ENCODE measurements at regions not wholly inside any gene's neighbourhood (a gene's known extent, or its start where the extent isn't known, plus 50 kb on each side); places are given as distances from the start of the nearest gene placed in this dataset.

GRCh38 chr16:8278031-8278580, 312.2 kb downstream of the TMEM114 start:
- no peaks in the 10 kb centered on the region for H3K4me1 Mint-ChIP-seq (ENCODE audit: low read depth)
- DNase-seq (ENCODE audit: low spot score): no peak
- H3K36me3 Mint-ChIP-seq (ENCODE audit: low read depth): no peaks in the 10 kb centered on the region
- peaks cover 12% of the 10 kb centered on the region for H3K9me3 Mint-ChIP-seq
- intact Hi-C loops (cut with micrococcal nuclease): no loop called here
- no peak overlapping the region for H3K27ac Mint-ChIP-seq
- H3K27me3 Mint-ChIP-seq (ENCODE audit: low read depth): no peaks in the 10 kb centered on the region
- no peak overlapping the region for H3K4me3 Mint-ChIP-seq (ENCODE audit: low read depth)

GRCh38 chr16:8271344-8271743, 319.0 kb downstream of the TMEM114 start:
- DNase-seq (ENCODE audit: low spot score): no peak
- no peak overlapping the region for H3K4me3 Mint-ChIP-seq (ENCODE audit: low read depth)
- H3K4me1 Mint-ChIP-seq (ENCODE audit: low read depth): no peaks in the 10 kb centered on the region
- intact Hi-C loops (cut with micrococcal nuclease): no loop called here
- H3K27me3 Mint-ChIP-seq (ENCODE audit: low read depth): no peaks in the 10 kb centered on the region
- H3K36me3 Mint-ChIP-seq (ENCODE audit: low read depth): no peaks in the 10 kb centered on the region
- peaks cover 19% of the 10 kb centered on the region for H3K9me3 Mint-ChIP-seq
- H3K27ac Mint-ChIP-seq: no peak overlapping the region

DNA sequence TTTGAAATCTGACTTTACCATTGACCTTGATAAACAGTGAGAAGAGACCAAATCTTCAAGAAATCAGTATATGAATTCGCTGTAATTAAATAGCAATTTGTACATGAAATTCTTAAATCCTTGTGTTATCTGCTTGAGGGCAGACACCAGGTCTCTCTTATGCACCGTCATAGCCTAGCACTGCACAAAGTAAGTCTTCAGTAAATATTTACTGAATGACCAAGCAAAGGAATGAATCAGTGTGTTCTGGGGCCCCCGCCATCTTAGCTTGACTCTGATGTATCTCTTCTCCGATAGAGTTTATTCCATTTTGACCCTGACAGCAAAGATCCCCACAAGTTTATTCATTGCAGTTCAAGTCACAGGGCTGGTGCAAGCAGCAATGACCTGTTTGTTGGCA, 328.0 kb downstream of the TMEM114 start:
- Mint-ChIP-seq H3K9me3 (peaks cover 9% of the 10 kb centered on the region), H3K36me3 (ENCODE audit: low read depth) (no peaks in the 10 kb centered on the region), H3K4me3 (ENCODE audit: low read depth) (no peak overlapping the region), H3K27ac (no peak overlapping the region), H3K27me3 (ENCODE audit: low read depth) (no peaks in the 10 kb centered on the region), H3K4me1 (ENCODE audit: low read depth) (no peaks in the 10 kb centered on the region)
- intact Hi-C loops (cut with micrococcal nuclease): no loop called here
- no peak for DNase-seq (ENCODE audit: low spot score)

GRCh38 chr16:8260140-8260539, 330.2 kb downstream of the TMEM114 start:
- no peak overlapping the region for H3K27ac Mint-ChIP-seq
- H3K27me3 Mint-ChIP-seq (ENCODE audit: low read depth): no peaks in the 10 kb centered on the region
- intact Hi-C loops (cut with micrococcal nuclease): no loop called here
- no peak for DNase-seq (ENCODE audit: low spot score)
- no peak overlapping the region for H3K4me3 Mint-ChIP-seq (ENCODE audit: low read depth)
- H3K36me3 Mint-ChIP-seq (ENCODE audit: low read depth): no peaks in the 10 kb centered on the region
- H3K4me1 Mint-ChIP-seq (ENCODE audit: low read depth): no peaks in the 10 kb centered on the region
- peaks cover 9% of the 10 kb centered on the region for H3K9me3 Mint-ChIP-seq

DNA sequence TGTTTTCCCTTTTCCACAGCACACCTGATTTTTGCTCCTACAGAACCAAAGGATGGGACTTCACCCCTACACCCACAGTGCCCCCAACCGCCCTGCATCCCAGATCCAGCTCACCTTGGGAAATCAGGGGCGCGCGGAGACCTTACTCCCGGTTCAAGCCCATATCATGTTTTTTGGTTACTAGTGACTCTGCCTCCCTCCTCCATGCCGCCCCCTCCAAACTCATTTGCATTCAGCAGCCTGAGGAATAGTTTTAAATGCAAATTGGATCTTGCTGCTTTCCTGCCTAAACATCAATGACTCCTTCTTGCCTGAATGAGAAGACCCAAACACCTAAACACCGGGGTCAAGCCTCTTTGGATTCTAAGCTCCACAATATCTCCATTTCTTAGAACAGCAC, 331.8 kb downstream of the TMEM114 start:
- H3K4me3 Mint-ChIP-seq (ENCODE audit: low read depth): no peak overlapping the region
- intact Hi-C loops (cut with micrococcal nuclease): no loop called here
- no peak overlapping the region for H3K27ac Mint-ChIP-seq
- no peaks in the 10 kb centered on the region for H3K27me3 Mint-ChIP-seq (ENCODE audit: low read depth)
- H3K4me1 Mint-ChIP-seq (ENCODE audit: low read depth): no peaks in the 10 kb centered on the region
- H3K9me3 Mint-ChIP-seq: peaks cover 15% of the 10 kb centered on the region
- no peaks in the 10 kb centered on the region for H3K36me3 Mint-ChIP-seq (ENCODE audit: low read depth)
- no peak for DNase-seq (ENCODE audit: low spot score)

DNA sequence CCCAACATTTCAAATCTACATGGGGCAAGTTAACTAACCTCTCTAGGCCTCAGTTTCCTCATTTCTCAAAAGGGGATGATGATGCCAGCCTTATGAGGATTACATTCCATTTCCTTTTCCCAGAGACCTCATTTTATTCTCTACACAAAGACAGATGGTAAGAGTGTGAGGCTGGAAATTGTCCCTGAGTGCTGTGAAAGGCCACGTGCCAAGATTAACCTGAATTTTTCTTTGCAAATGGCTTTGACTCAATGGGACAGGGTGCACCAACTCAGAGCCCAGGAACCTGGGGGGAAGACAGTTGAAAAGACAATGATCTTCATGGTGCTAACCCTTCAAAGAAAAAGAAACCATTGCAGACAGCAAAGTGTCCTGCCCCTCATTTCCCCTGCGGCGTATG, 332.8 kb downstream of the TMEM114 start:
- Mint-ChIP-seq H3K36me3 (ENCODE audit: low read depth) (no peaks in the 10 kb centered on the region), H3K27ac (no peak overlapping the region), H3K4me1 (ENCODE audit: low read depth) (no peaks in the 10 kb centered on the region), H3K4me3 (ENCODE audit: low read depth) (no peak overlapping the region), H3K9me3 (peaks cover 17% of the 10 kb centered on the region), H3K27me3 (ENCODE audit: low read depth) (no peaks in the 10 kb centered on the region)
- DNase-seq (ENCODE audit: low spot score): no peak
- intact Hi-C loops (cut with micrococcal nuclease): no loop called here

- peaks cover 18% of the 10 kb centered on the region for H3K9me3 Mint-ChIP-seq
- peaks cover 2% of the 10 kb centered on the region for H3K4me1 Mint-ChIP-seq (ENCODE audit: low read depth)
- no peak for DNase-seq (ENCODE audit: low spot score)
- no peak overlapping the region for H3K4me3 Mint-ChIP-seq (ENCODE audit: low read depth)
- H3K27me3 Mint-ChIP-seq (ENCODE audit: low read depth): no peaks in the 10 kb centered on the region
- intact Hi-C loops (cut with micrococcal nuclease): no loop called here
- H3K36me3 Mint-ChIP-seq (ENCODE audit: low read depth): no peaks in the 10 kb centered on the region
- no peak overlapping the region for H3K27ac Mint-ChIP-seq
Measured at GRCh38 chr16:8254405-8254804, 335.9 kb downstream of the TMEM114 start.

GRCh38 chr16:8253718-8254117, 336.6 kb downstream of the TMEM114 start:
- intact Hi-C loops (cut with micrococcal nuclease): no loop called here
- Mint-ChIP-seq H3K4me3 (ENCODE audit: low read depth) (no peak overlapping the region), H3K27me3 (ENCODE audit: low read depth) (no peaks in the 10 kb centered on the region), H3K9me3 (peaks cover 17% of the 10 kb centered on the region), H3K4me1 (ENCODE audit: low read depth) (peaks cover 2% of the 10 kb centered on the region), H3K27ac (no peak overlapping the region), H3K36me3 (ENCODE audit: low read depth) (no peaks in the 10 kb centered on the region)
- no peak for DNase-seq (ENCODE audit: low spot score)

DNA sequence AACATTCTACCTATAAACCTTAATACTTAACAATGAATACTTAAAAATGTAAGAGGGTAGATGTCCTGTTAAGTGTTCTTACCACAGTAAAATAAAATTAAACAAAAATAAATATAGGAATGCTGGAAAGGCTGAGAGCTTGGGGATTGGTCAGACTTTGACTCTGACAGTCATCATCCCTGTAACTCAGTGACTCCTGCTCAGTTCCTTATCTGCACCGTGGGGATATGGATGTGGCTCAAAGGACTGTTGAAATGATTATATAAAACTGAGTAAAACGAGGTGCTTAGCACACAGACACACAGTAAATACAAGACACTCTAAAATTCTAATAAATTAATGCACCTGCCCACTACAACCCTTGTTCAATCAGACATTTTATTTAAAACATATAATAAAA, 338.6 kb downstream of the TMEM114 start:
- H3K27ac Mint-ChIP-seq: no peak overlapping the region
- no peaks in the 10 kb centered on the region for H3K36me3 Mint-ChIP-seq (ENCODE audit: low read depth)
- H3K4me3 Mint-ChIP-seq (ENCODE audit: low read depth): no peak overlapping the region
- H3K4me1 Mint-ChIP-seq (ENCODE audit: low read depth): peaks cover 2% of the 10 kb centered on the region
- no peaks in the 10 kb centered on the region for H3K27me3 Mint-ChIP-seq (ENCODE audit: low read depth)
- DNase-seq (ENCODE audit: low spot score): no peak
- intact Hi-C loops (cut with micrococcal nuclease): no loop called here
- H3K9me3 Mint-ChIP-seq: peaks cover 17% of the 10 kb centered on the region

- peaks cover 17% of the 10 kb centered on the region for H3K9me3 Mint-ChIP-seq
- H3K27me3 Mint-ChIP-seq (ENCODE audit: low read depth): no peaks in the 10 kb centered on the region
- peaks cover 2% of the 10 kb centered on the region for H3K4me1 Mint-ChIP-seq (ENCODE audit: low read depth)
- intact Hi-C loops (cut with micrococcal nuclease): no loop called here
- no peaks in the 10 kb centered on the region for H3K36me3 Mint-ChIP-seq (ENCODE audit: low read depth)
- H3K4me3 Mint-ChIP-seq (ENCODE audit: low read depth): no peak overlapping the region
- no peak overlapping the region for H3K27ac Mint-ChIP-seq
- DNase-seq (ENCODE audit: low spot score): no peak
Measured at GRCh38 chr16:8251298-8251697, 339.0 kb downstream of the TMEM114 start.

DNA sequence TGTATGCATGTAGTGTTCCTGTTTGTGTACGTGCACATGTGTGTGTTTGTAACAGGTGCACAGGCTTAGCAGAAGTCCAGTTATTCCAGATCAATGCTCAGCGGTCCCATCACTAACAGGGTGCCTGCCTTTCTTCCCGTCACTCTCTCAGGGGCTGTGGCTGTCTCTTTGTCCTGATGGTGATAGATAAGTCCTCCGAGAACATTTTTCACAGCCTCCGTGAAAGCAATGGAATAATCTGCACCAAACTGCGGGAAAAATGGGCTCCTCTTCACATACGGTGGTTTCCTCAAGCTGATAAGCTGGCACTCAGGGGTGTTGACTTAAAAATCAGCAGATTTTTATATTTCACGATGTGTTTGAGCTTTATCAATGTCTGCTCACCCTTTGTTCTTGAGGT, 342.3 kb downstream of the TMEM114 start:
- peaks cover 2% of the 10 kb centered on the region for H3K4me1 Mint-ChIP-seq (ENCODE audit: low read depth)
- DNase-seq (ENCODE audit: low spot score): no peak
- H3K27ac Mint-ChIP-seq: no peak overlapping the region
- no peaks in the 10 kb centered on the region for H3K27me3 Mint-ChIP-seq (ENCODE audit: low read depth)
- no peak overlapping the region for H3K4me3 Mint-ChIP-seq (ENCODE audit: low read depth)
- peaks cover 13% of the 10 kb centered on the region for H3K9me3 Mint-ChIP-seq
- intact Hi-C loops (cut with micrococcal nuclease): no loop called here
- no peaks in the 10 kb centered on the region for H3K36me3 Mint-ChIP-seq (ENCODE audit: low read depth)

DNA sequence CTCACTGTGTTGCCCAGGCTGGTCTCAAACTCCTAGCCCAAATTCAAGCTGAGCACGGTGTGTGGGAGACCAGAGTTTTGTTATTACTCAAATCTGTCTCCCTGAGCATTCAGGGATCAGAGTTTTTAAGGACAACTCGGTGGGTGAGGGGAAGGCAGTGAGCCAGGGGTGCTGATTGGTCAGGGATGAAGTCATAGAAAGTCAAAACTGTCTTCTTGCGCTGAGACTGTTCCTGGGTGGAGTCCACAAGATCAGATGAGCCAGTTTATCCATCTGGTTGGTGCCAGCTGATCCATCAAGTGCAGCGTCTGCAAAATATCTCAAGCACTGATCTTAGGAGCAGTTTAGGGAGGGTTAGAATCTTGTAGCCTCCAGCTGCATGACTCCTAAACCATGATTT, 346.3 kb downstream of the TMEM114 start:
- no peaks in the 10 kb centered on the region for H3K4me1 Mint-ChIP-seq (ENCODE audit: low read depth)
- H3K27ac Mint-ChIP-seq: no peak overlapping the region
- no peaks in the 10 kb centered on the region for H3K27me3 Mint-ChIP-seq (ENCODE audit: low read depth)
- H3K9me3 Mint-ChIP-seq: peaks cover 5% of the 10 kb centered on the region
- no peak overlapping the region for H3K4me3 Mint-ChIP-seq (ENCODE audit: low read depth)
- H3K36me3 Mint-ChIP-seq (ENCODE audit: low read depth): no peaks in the 10 kb centered on the region
- DNase-seq (ENCODE audit: low spot score): no peak
- intact Hi-C loops (cut with micrococcal nuclease): no loop called here

- intact Hi-C loops (cut with micrococcal nuclease): no loop called here
- Mint-ChIP-seq H3K4me3 (ENCODE audit: low read depth) (no peak overlapping the region), H3K9me3 (peaks cover 16% of the 10 kb centered on the region), H3K27me3 (ENCODE audit: low read depth) (no peaks in the 10 kb centered on the region), H3K27ac (no peak overlapping the region), H3K4me1 (ENCODE audit: low read depth) (no peaks in the 10 kb centered on the region), H3K36me3 (ENCODE audit: low read depth) (no peaks in the 10 kb centered on the region)
- DNase-seq (ENCODE audit: low spot score): no peak
Measured at GRCh38 chr16:8241408-8241807, 348.9 kb downstream of the TMEM114 start.

GRCh38 chr16:8239443-8239842, 350.9 kb downstream of the TMEM114 start:
- Mint-ChIP-seq H3K36me3 (ENCODE audit: low read depth) (no peaks in the 10 kb centered on the region), H3K9me3 (peaks cover 16% of the 10 kb centered on the region), H3K27ac (no peak overlapping the region), H3K4me1 (ENCODE audit: low read depth) (no peaks in the 10 kb centered on the region), H3K27me3 (ENCODE audit: low read depth) (no peaks in the 10 kb centered on the region), H3K4me3 (ENCODE audit: low read depth) (no peak overlapping the region)
- no peak for DNase-seq (ENCODE audit: low spot score)
- intact Hi-C loops (cut with micrococcal nuclease): no loop called here

Measured in activated T-helper 2 cell treated with anti-CD3 and anti-CD28 coated beads, Interferon-gamma antibody, Interleukin-2, Interleukin-4, amounts not matched to agents 10 μg/mL and 5 μg/mL and 100 μg/mL, durations not matched to agents 14 hours and 24 hours and 36 hours (primary cell).